ENCODE measurements at regions not wholly inside any gene's neighbourhood (a gene's known extent, or its start where the extent isn't known, plus 50 kb on each side); places are given as distances from the start of the nearest gene placed in this dataset.
A peak's percentile ranks its signal among the peaks of the same experiment; 100 is the strongest.

- no peak for DNase-seq (ENCODE audit: low spot score)
Measured at GRCh38 chr3:144073698-144074097, 102.1 kb downstream of the DIPK2A start.

GRCh38 chr3:144079634-144080033, 108.0 kb downstream of the DIPK2A start:
- DNase-seq (ENCODE audit: low spot score): no peak

GRCh38 chr3:144084929-144085328, 113.3 kb downstream of the DIPK2A start:
- DNase-seq (ENCODE audit: low spot score): no peak

- DNase-seq (ENCODE audit: low spot score): no peak
Measured at GRCh38 chr3:144085964-144086363, 114.3 kb downstream of the DIPK2A start.

GRCh38 chr3:144096016-144096415, 124.4 kb downstream of the DIPK2A start:
- no peak for DNase-seq (ENCODE audit: low spot score)

GRCh38 chr3:144097163-144097562, 125.5 kb downstream of the DIPK2A start:
- DNase-seq (ENCODE audit: low spot score): no peak

- DNase-seq (ENCODE audit: low spot score): no peak
Measured at GRCh38 chr3:144098691-144099090, 127.1 kb downstream of the DIPK2A start.

- no peak for DNase-seq (ENCODE audit: low spot score)
Measured at GRCh38 chr3:144102421-144102820, 130.8 kb downstream of the DIPK2A start.

GRCh38 chr3:144104186-144104585, 132.6 kb downstream of the DIPK2A start:
- no peak for DNase-seq (ENCODE audit: low spot score)

- DNase-seq (ENCODE audit: low spot score): no peak
Measured at GRCh38 chr3:144104679-144105078, 133.1 kb downstream of the DIPK2A start.

GRCh38 chr3:144105542-144105941, 133.9 kb downstream of the DIPK2A start:
- DNase-seq (ENCODE audit: low spot score): peak; percentile 5

- no peak for DNase-seq (ENCODE audit: low spot score)
Measured at GRCh38 chr3:144106970-144107369, 135.3 kb downstream of the DIPK2A start.

GRCh38 chr3:144107923-144108322, 136.3 kb downstream of the DIPK2A start:
- DNase-seq (ENCODE audit: low spot score): no peak

- no peak for DNase-seq (ENCODE audit: low spot score)
Measured at GRCh38 chr3:144109944-144110343, 138.3 kb downstream of the DIPK2A start.

GRCh38 chr3:144112036-144112435, 140.4 kb downstream of the DIPK2A start:
- DNase-seq (ENCODE audit: low spot score): no peak

- no peak for DNase-seq (ENCODE audit: low spot score)
Measured at GRCh38 chr3:144112437-144112836, 140.8 kb downstream of the DIPK2A start.

- DNase-seq (ENCODE audit: low spot score): no peak
Measured at GRCh38 chr3:144114767-144115166, 143.1 kb downstream of the DIPK2A start.

GRCh38 chr3:144119633-144120032, 148.0 kb downstream of the DIPK2A start:
- no peak for DNase-seq (ENCODE audit: low spot score)

GRCh38 chr3:144121661-144122060, 150.0 kb downstream of the DIPK2A start:
- DNase-seq (ENCODE audit: low spot score): no peak

- DNase-seq (ENCODE audit: low spot score): no peak
Measured at GRCh38 chr3:144127014-144127413, 155.4 kb downstream of the DIPK2A start.

- DNase-seq (ENCODE audit: low spot score): no peak
Measured at GRCh38 chr3:144127700-144128099, 156.1 kb downstream of the DIPK2A start.

GRCh38 chr3:144128108-144128892, 156.7 kb downstream of the DIPK2A start:
- DNase-seq (ENCODE audit: low spot score): no peak

GRCh38 chr3:144129536-144130214, 158.1 kb downstream of the DIPK2A start:
- DNase-seq (ENCODE audit: low spot score): no peak

GRCh38 chr3:144141074-144141473, 169.5 kb downstream of the DIPK2A start:
- no peak for DNase-seq (ENCODE audit: low spot score)

Measured in SW480 (cell line).